ENCODE measurements at regions not wholly inside any gene's neighbourhood (a gene's known extent, or its start where the extent isn't known, plus 50 kb on each side); places are given as distances from the start of the nearest gene placed in this dataset.

- TF ChIP-seq RARB (CRISPR knock-in tag; IDR thresholded peaks at IDR 0.05) = no peak
- no peak for TF ChIP-seq ZFP3 (CRISPR knock-in tag; IDR thresholded peaks at IDR 0.05)
- TF ChIP-seq PATZ1 (CRISPR knock-in tag; IDR thresholded peaks at IDR 0.05; ENCODE audit: borderline replicate concordance) = no peak
- TF ChIP-seq ARNTL (CRISPR knock-in tag; IDR thresholded peaks at IDR 0.05; ENCODE audit: borderline replicate concordance, low read depth) = no peak
- no peak for TF ChIP-seq CREB5 (CRISPR knock-in tag; IDR thresholded peaks at IDR 0.05; ENCODE audit: low read depth)
- no peak for TF ChIP-seq PPARA (CRISPR knock-in tag; IDR thresholded peaks at IDR 0.05; ENCODE audit: borderline replicate concordance)
- no peak for TF ChIP-seq ESRRG (CRISPR knock-in tag; IDR thresholded peaks at IDR 0.05)
- no peak for TF ChIP-seq OSR1 (CRISPR knock-in tag; IDR thresholded peaks at IDR 0.05)
- no peak for TF ChIP-seq ZFP30 (CRISPR knock-in tag; IDR thresholded peaks at IDR 0.05)
- no peak for TF ChIP-seq POU6F1 (CRISPR knock-in tag; IDR thresholded peaks at IDR 0.05; ENCODE audit: borderline replicate concordance, low read depth)
- no peak for TF ChIP-seq ISL1 (CRISPR knock-in tag; IDR thresholded peaks at IDR 0.05)
- TF ChIP-seq ZNF8 (CRISPR knock-in tag; IDR thresholded peaks at IDR 0.05) = no peak
These were observed 54.0 kb upstream of the ITPRID2 start for GRCh38 chr2:181837563-181837962.
